ENCODE measurements at regions not wholly inside any gene's neighbourhood (a gene's known extent, or its start where the extent isn't known, plus 50 kb on each side); places are given as distances from the start of the nearest gene placed in this dataset.

- H3K4me1 Mint-ChIP-seq, result no peaks in the 10 kb centered on the region
- H3K36me3 Mint-ChIP-seq, result no peaks in the 10 kb centered on the region
- H3K27me3 Mint-ChIP-seq, result peaks cover 26% of the 10 kb centered on the region
- no peak overlapping the region for H3K27ac Mint-ChIP-seq
- H3K4me3 Mint-ChIP-seq, result no peak overlapping the region
- H3K9me3 Mint-ChIP-seq, result peaks cover 3% of the 10 kb centered on the region
- DNase-seq, result no peak
Observed at GRCh38 chr20:58056921-58057686, 171.3 kb downstream of the ANKRD60 start.

GRCh38 chr20:58056021-58056591 lies 172.3 kb downstream of the ANKRD60 start:
- H3K36me3 Mint-ChIP-seq, result no peaks in the 10 kb centered on the region
- no peak overlapping the region for H3K27ac Mint-ChIP-seq
- H3K9me3 Mint-ChIP-seq, result peaks cover 5% of the 10 kb centered on the region
- peaks cover 29% of the 10 kb centered on the region for H3K27me3 Mint-ChIP-seq
- no peak overlapping the region for H3K4me3 Mint-ChIP-seq
- H3K4me1 Mint-ChIP-seq, result no peaks in the 10 kb centered on the region
- no peak for DNase-seq

DNA sequence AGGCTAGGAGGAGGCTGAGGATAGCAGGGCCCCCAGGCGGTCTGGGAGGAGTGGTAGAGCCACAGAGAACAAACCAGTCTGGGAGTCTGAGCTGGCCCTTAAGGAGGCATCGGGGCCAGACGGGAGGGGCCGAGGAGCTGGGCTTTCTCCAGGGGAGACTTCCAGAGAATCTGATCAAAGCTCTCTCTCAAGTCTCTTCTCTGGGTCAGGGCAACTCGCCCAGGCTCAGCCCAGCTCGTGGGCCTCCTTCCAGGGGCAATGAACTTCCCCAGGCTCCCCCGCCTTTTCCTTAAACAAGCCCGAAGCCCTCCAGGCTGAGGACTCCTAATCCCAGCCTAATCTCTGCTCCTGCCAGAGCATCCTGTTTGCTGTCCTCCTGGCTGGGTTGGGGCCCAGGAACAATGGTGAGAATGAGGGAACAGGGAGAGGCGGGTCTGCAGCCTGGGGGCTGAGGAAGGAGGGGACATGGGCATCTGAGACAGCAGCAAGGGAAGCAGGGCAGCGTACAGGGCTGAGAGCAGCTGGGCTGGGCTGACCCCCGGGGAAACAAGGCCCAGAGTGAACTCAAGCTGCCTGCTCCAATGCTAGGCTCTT lies 173.6 kb downstream of the ANKRD60 start:
- peaks cover 5% of the 10 kb centered on the region for H3K9me3 Mint-ChIP-seq
- DNase-seq, result no peak
- no peaks in the 10 kb centered on the region for H3K4me1 Mint-ChIP-seq
- H3K27ac Mint-ChIP-seq, result no peak overlapping the region
- H3K4me3 Mint-ChIP-seq, result no peak overlapping the region
- no peaks in the 10 kb centered on the region for H3K36me3 Mint-ChIP-seq
- H3K27me3 Mint-ChIP-seq, result peaks cover 36% of the 10 kb centered on the region

DNA sequence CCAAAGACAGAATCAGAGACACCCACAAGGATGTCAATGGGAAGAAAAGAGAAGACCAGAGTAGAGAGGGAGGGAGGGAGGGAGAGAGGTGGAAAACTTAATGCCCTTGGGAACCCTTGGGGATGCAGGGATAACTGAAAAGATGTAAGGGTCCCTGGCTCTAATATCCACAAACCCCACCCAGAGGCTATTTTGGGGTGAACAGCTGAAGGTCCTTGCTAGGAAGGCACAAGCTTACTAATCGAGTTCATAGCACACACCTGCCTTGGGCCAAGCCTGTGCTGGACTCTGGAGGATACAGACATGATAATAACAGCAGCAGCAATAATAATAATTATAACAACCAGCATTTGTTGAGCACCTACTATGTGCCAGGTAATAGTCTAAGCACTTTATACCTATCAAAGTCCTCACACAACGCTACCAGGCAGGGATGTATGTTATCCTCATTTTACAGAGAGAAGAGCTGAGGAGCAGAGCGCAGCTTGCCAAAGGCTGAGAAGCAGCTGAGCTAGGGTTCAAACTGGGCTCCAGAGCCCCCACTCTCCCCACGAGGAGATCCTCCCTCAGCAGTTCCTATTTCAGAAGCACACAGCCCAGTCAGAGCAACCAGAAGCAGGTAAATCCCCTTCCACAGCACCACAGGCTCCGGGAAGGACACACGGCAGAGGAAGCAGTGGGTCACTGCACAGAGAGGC lies 174.2 kb downstream of the ANKRD60 start:
- DNase-seq, result no peak
- Mint-ChIP-seq H3K36me3 (no peaks in the 10 kb centered on the region), H3K9me3 (peaks cover 5% of the 10 kb centered on the region), H3K4me3 (no peak overlapping the region), H3K27ac (no peak overlapping the region), H3K4me1 (no peaks in the 10 kb centered on the region), H3K27me3 (peaks cover 33% of the 10 kb centered on the region)

GRCh38 chr20:58053391-58054055 lies 174.9 kb downstream of the ANKRD60 start:
- H3K4me3 Mint-ChIP-seq, result no peak overlapping the region
- DNase-seq, result no peak
- no peaks in the 10 kb centered on the region for H3K36me3 Mint-ChIP-seq
- peaks cover 32% of the 10 kb centered on the region for H3K27me3 Mint-ChIP-seq
- H3K9me3 Mint-ChIP-seq, result peaks cover 5% of the 10 kb centered on the region
- no peak overlapping the region for H3K27ac Mint-ChIP-seq
- H3K4me1 Mint-ChIP-seq, result no peaks in the 10 kb centered on the region

- peaks cover 5% of the 10 kb centered on the region for H3K9me3 Mint-ChIP-seq
- H3K27me3 Mint-ChIP-seq, result peaks cover 30% of the 10 kb centered on the region
- no peak for DNase-seq
- H3K4me1 Mint-ChIP-seq, result no peaks in the 10 kb centered on the region
- no peak overlapping the region for H3K27ac Mint-ChIP-seq
- H3K36me3 Mint-ChIP-seq, result no peaks in the 10 kb centered on the region
- H3K4me3 Mint-ChIP-seq, result no peak overlapping the region
Observed at GRCh38 chr20:58051367-58051766, 177.1 kb downstream of the ANKRD60 start.

GRCh38 chr20:58048096-58048702 lies 180.3 kb downstream of the ANKRD60 start:
- Mint-ChIP-seq H3K36me3 (no peaks in the 10 kb centered on the region), H3K4me1 (no peaks in the 10 kb centered on the region), H3K9me3 (peaks cover 5% of the 10 kb centered on the region), H3K4me3 (no peak overlapping the region), H3K27ac (no peak overlapping the region), H3K27me3 (peaks cover 23% of the 10 kb centered on the region)
- DNase-seq, result no peak

DNA sequence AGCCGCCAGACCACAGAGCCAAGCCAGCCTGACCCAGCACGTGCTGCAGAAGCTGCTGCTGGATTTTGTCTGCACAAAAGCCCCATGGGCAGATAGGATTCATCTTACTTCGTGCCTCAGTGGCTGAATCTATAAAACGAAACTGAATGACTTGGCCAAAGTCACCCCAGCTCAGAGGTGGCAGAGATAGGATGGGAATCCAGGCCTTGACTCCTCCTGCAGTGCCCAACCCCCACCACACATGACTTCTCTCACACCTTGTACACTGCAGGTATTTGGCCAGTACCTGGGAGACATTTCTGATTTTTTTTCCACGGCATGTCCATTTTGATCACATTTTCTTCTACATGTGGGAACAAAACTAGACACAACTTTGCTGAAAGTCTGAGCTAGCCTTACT lies 182.1 kb downstream of the ANKRD60 start:
- Mint-ChIP-seq H3K36me3 (no peaks in the 10 kb centered on the region), H3K27me3 (peaks cover 22% of the 10 kb centered on the region), H3K27ac (no peak overlapping the region), H3K9me3 (no peaks in the 10 kb centered on the region), H3K4me1 (no peaks in the 10 kb centered on the region), H3K4me3 (no peak overlapping the region)
- DNase-seq, result no peak

GRCh38 chr20:58045579-58045978 lies 182.9 kb downstream of the ANKRD60 start:
- no peak overlapping the region for H3K4me3 Mint-ChIP-seq
- H3K9me3 Mint-ChIP-seq, result no peaks in the 10 kb centered on the region
- H3K4me1 Mint-ChIP-seq, result no peaks in the 10 kb centered on the region
- H3K36me3 Mint-ChIP-seq, result no peaks in the 10 kb centered on the region
- DNase-seq, result no peak
- H3K27me3 Mint-ChIP-seq, result peaks cover 18% of the 10 kb centered on the region
- no peak overlapping the region for H3K27ac Mint-ChIP-seq

DNA sequence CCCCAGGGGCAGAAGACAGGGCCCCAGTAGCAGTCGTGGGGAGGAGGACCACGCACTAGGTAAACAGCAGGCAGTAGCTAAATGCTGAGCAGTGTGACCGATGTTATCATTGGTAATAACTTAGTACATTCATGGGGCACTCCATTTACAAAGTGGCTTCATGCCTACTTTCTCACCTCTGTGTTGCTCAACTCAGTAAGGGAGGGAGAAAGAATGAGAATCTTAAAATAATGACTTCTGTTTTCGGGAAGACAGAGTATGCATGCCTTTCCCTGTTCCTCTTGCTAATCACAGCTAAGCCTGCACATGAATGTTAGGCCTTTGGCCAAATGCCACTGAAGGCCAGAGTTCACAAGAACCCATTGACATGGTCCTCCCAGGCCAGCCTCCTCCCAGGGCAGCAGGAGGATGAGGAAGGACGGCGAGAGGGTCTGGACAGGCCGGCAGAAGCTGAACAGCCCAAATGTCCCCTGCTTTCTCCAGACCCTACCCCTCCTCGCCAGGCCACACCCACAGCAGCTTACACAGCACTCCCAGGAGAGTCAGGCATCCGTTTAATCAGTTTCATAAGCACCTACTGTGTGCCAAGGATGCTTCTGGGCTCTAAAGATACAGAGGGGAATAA lies 183.4 kb downstream of the ANKRD60 start:
- Mint-ChIP-seq H3K36me3 (no peaks in the 10 kb centered on the region), H3K27me3 (peaks cover 13% of the 10 kb centered on the region), H3K4me3 (no peak overlapping the region), H3K27ac (no peak overlapping the region), H3K4me1 (no peaks in the 10 kb centered on the region), H3K9me3 (no peaks in the 10 kb centered on the region)
- no peak for DNase-seq

DNA sequence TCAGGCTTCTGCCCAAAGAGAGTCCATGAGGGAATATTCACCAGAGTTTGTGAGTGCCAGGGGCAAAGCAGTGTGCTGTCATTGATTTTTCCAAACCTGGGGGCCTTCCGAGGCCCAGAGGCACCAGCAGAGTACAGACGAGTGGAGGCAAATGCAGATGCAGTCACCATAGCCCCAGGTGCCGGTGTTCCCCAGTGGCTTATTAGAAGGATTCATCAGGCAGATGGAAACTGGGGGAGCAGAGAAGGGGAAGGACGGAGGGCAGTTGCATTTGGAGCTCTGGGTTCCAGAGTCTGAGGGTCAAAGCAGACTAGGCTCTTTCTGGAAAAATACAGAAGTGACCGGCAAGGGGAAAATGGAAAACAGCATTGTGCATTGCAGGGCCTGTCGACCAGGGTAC lies 184.2 kb downstream of the ANKRD60 start:
- peaks cover 10% of the 10 kb centered on the region for H3K27me3 Mint-ChIP-seq
- H3K36me3 Mint-ChIP-seq, result no peaks in the 10 kb centered on the region
- H3K27ac Mint-ChIP-seq, result no peak overlapping the region
- no peak overlapping the region for H3K4me3 Mint-ChIP-seq
- no peaks in the 10 kb centered on the region for H3K4me1 Mint-ChIP-seq
- H3K9me3 Mint-ChIP-seq, result no peaks in the 10 kb centered on the region
- no peak for DNase-seq

GRCh38 chr20:58043236-58044140 lies 185.0 kb downstream of the ANKRD60 start:
- Mint-ChIP-seq H3K4me3 (no peak overlapping the region), H3K9me3 (no peaks in the 10 kb centered on the region), H3K36me3 (no peaks in the 10 kb centered on the region), H3K27me3 (peaks cover 10% of the 10 kb centered on the region), H3K4me1 (no peaks in the 10 kb centered on the region), H3K27ac (no peak overlapping the region)
- DNase-seq, result no peak

- Mint-ChIP-seq H3K9me3 (no peaks in the 10 kb centered on the region), H3K36me3 (no peaks in the 10 kb centered on the region), H3K4me1 (no peaks in the 10 kb centered on the region), H3K27ac (no peak overlapping the region), H3K4me3 (no peak overlapping the region), H3K27me3 (peaks cover 10% of the 10 kb centered on the region)
- DNase-seq, result no peak
Observed at GRCh38 chr20:58042591-58042990, 185.9 kb downstream of the ANKRD60 start.
